Body of pancreas (tissue), 4 donors: ENCODE measurements at regions not wholly inside any gene's neighbourhood (a gene's known extent, or its start where the extent isn't known, plus 50 kb on each side); places are given as distances from the start of the nearest gene placed in this dataset.

Experiments
- CTCF ChIP-seq, 7 experiments: fragments of 450-650 bp in 4 of 7; fragments of 200-600 bp in 3 of 7; sonication (generic) in 3 of 7; IDR thresholded peaks; one replicate each; pipeline ENCODE4 v1.5.1; 2016 to 2019; ENCODE audit warnings: antibody characterized with exemption in 7 of 7
- POLR2A ChIP-seq, 3 donors: fragments of 450-650 bp; IDR thresholded peaks; one replicate each; pipeline ENCODE4 v1.6.1; 2016; ENCODE audit warnings: antibody characterized with exemption in 3 of 3, mild to moderate bottlenecking in 2 of 3

GRCh38 chr9:135384226-135384625 is 95.4 kb upstream of the PPP1R26 start:
- TF ChIP-seq CTCF (IDR thresholded peaks at IDR 0.05) (no peak), POLR2A (IDR thresholded peaks at IDR 0.05) (no peak)
